ENCODE measurements at regions not wholly inside any gene's neighbourhood (a gene's known extent, or its start where the extent isn't known, plus 50 kb on each side); places are given as distances from the start of the nearest gene placed in this dataset.

DNA sequence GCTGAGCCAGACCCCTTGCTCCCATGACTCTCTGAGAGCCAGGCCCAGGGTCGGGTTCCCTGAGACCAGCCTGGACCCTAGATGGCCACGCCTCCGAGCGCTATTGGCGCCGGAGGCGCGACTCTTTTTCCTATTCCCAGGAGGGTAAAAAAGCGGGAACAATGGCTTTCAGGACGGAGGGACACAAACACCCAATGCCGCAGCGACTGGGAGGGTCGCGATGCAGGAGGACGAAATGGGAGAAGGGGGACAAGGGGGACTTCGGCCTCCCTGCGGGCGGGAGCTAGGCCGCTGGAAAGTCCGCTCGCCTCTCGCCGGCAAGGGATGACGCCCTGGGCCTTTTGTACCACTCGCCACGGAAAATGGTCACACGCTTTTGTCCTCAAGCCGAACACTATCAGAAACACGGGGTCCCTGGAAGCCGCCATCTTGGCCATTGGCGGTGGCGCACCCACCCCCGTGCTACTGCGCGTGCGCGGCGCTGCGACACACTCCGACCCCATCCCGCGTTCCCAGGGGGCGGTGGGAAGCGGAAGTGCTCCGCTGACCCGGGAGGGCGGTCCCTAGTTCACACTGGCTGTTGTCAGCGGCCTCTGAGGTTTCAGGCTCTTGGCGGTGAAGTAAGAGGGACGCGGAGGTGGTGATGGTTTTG is 98.4 kb downstream of the ZNF674 start (continued):
- TF ChIP-seq SOX6 (IDR thresholded peaks at IDR 0.05) (no peak), SOX6 (CRISPR knock-in tag; IDR thresholded peaks at IDR 0.05) (peak; percentile 32; the same call in 1 of the 2 replicates), MTERF4 (CRISPR knock-in tag; IDR thresholded peaks at IDR 0.05) (no peak), YEATS4 (CRISPR knock-in tag; IDR thresholded peaks at IDR 0.05; ENCODE audit: borderline replicate concordance) (peak; percentile 41; the same call in 1 of the 2 replicates), KLF13 (CRISPR knock-in tag; IDR thresholded peaks at IDR 0.05) (no peak), HNRNPH1 (optimal IDR thresholded peaks at IDR 0.05; ENCODE audit: low read depth, low read length) (no peak), ZNF30 (CRISPR knock-in tag; IDR thresholded peaks at IDR 0.05) (no peak), MXI1 (IDR thresholded peaks at IDR 0.05; ENCODE audit: borderline replicate concordance, low read depth, low read length) (peak; percentile 29; the same call in 1 of the 3 replicates), ZNF589 (CRISPR knock-in tag; conservative IDR thresholded peaks at IDR 0.05) (peak; percentile 55; the same call in 1 of the 2 replicates), CREM (IDR thresholded peaks at IDR 0.05) (no peak), CREM (CRISPR knock-in tag; IDR thresholded peaks at IDR 0.05) (no peak), NFE2L1 (CRISPR knock-in tag; IDR thresholded peaks at IDR 0.05; ENCODE audit: borderline replicate concordance) (no peak), ZNF557 (CRISPR knock-in tag; IDR thresholded peaks at IDR 0.05) (no peak), NCOR1 (IDR thresholded peaks at IDR 0.05; ENCODE audit: borderline replicate concordance, low read length) (peak; percentile 25; the same call in 1 of the 2 replicates), ZNF207 (IDR thresholded peaks at IDR 0.05; ENCODE audit: borderline replicate concordance) (no peak), RXRB (CRISPR knock-in tag; IDR thresholded peaks at IDR 0.05; ENCODE audit: borderline replicate concordance) (peak; percentile 55; the same call in 1 of the 2 replicates), MEIS2 (CRISPR knock-in tag; IDR thresholded peaks at IDR 0.05) (no peak), PHF8 (CRISPR knock-in tag; IDR thresholded peaks at IDR 0.05) (peak; percentile 80), GMEB1 (CRISPR knock-in tag; IDR thresholded peaks at IDR 0.05; ENCODE audit: borderline replicate concordance) (peak; percentile 46; the same call in 1 of the 2 replicates), ZNF878 (CRISPR knock-in tag; IDR thresholded peaks at IDR 0.05) (no peak), ZNF615 (CRISPR knock-in tag; IDR thresholded peaks at IDR 0.05; ENCODE audit: borderline replicate concordance) (no peak), ZNF3 (CRISPR knock-in tag; IDR thresholded peaks at IDR 0.05) (no peak), MIER3 (CRISPR knock-in tag; IDR thresholded peaks at IDR 0.05; ENCODE audit: borderline replicate concordance) (no peak), FOXK2 (IDR thresholded peaks at IDR 0.05) (no peak), KDM6A (CRISPR knock-in tag; IDR thresholded peaks at IDR 0.05; ENCODE audit: low read depth) (no peak), ZNF788 (CRISPR knock-in tag; IDR thresholded peaks at IDR 0.05; ENCODE audit: borderline replicate concordance) (no peak), ZC3H13 (CRISPR knock-in tag; IDR thresholded peaks at IDR 0.05) (0 out of 2 replicates have a peak, but pooled peaks have one; percentile 23)
- TF ChIP-seq, protein P1, sequence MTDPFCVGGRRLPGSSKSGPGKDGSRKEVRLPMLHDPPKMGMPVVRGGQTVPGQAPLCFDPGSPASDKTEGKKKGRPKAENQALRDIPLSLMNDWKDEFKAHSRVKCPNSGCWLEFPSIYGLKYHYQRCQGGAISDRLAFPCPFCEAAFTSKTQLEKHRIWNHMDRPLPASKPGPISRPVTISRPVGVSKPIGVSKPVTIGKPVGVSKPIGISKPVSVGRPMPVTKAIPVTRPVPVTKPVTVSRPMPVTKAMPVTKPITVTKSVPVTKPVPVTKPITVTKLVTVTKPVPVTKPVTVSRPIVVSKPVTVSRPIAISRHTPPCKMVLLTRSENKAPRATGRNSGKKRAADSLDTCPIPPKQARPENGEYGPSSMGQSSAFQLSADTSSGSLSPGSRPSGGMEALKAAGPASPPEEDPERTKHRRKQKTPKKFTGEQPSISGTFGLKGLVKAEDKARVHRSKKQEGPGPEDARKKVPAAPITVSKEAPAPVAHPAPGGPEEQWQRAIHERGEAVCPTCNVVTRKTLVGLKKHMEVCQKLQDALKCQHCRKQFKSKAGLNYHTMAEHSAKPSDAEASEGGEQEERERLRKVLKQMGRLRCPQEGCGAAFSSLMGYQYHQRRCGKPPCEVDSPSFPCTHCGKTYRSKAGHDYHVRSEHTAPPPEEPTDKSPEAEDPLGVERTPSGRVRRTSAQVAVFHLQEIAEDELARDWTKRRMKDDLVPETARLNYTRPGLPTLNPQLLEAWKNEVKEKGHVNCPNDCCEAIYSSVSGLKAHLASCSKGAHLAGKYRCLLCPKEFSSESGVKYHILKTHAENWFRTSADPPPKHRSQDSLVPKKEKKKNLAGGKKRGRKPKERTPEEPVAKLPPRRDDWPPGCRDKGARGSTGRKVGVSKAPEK (CRISPR knock-in tag; IDR thresholded peaks at IDR 0.05; ENCODE audit: borderline replicate concordance) = no peak
